Choroid plexus epithelial cell (primary cell): ENCODE measurements at regions not wholly inside any gene's neighbourhood (a gene's known extent, or its start where the extent isn't known, plus 50 kb on each side); places are given as distances from the start of the nearest gene placed in this dataset.

Experiments
- DNase-seq: peaks from one replicate; pipeline ENCODE4 v3.0.0-alpha.2; 2010; ENCODE audit warnings: low read depth
- H3K4me3 ChIP-seq: 2 replicates; pipeline ENCODE4 v1.5.1; 2011; ENCODE audit warnings: low read depth, mild to moderate bottlenecking, control low read depth, low read length, moderate library complexity
- CTCF ChIP-seq: conservative IDR thresholded peaks from 2 replicates; pipeline ENCODE4 v1.5.1; 2011; ENCODE audit warnings: low read depth, mild to moderate bottlenecking, control low read depth, inconsistent platforms, low read length, moderate library complexity

GRCh38 chr6:139852067-139852466 lies 477.6 kb upstream of the CITED2 start:
- no peak for TF ChIP-seq CTCF
- no peak overlapping the region for H3K4me3 ChIP-seq
- DNase-seq = no peak

- no peak for TF ChIP-seq CTCF
- DNase-seq = no peak
- H3K4me3 ChIP-seq = no peak overlapping the region
Observed at GRCh38 chr6:139851206-139851605, 476.8 kb upstream of the CITED2 start.

GRCh38 chr6:139850512-139850911 lies 476.1 kb upstream of the CITED2 start:
- no peak for DNase-seq
- H3K4me3 ChIP-seq = no peak overlapping the region
- no peak for TF ChIP-seq CTCF

GRCh38 chr6:139847457-139847813 lies 473.0 kb upstream of the CITED2 start:
- no peak for TF ChIP-seq CTCF
- DNase-seq = no peak

GRCh38 chr6:139846538-139847456 lies 472.3 kb upstream of the CITED2 start:
- DNase-seq = no peak
- no peak for TF ChIP-seq CTCF

More at GRCh38 chr6:139847457-139847813, 473.0 kb upstream of the CITED2 start:
- no peak overlapping the region for H3K4me3 ChIP-seq

GRCh38 chr6:139844907-139845306 lies 470.5 kb upstream of the CITED2 start:
- DNase-seq = no peak
- TF ChIP-seq CTCF = no peak
- no peak overlapping the region for H3K4me3 ChIP-seq

More at GRCh38 chr6:139846538-139847456, 472.3 kb upstream of the CITED2 start:
- no peak overlapping the region for H3K4me3 ChIP-seq

GRCh38 chr6:139841794-139842215 lies 467.4 kb upstream of the CITED2 start:
- H3K4me3 ChIP-seq = no peak overlapping the region
- no peak for DNase-seq
- TF ChIP-seq CTCF = no peak
